HG02642 (cell line): ENCODE measurements at regions not wholly inside any gene's neighbourhood (a gene's known extent, or its start where the extent isn't known, plus 50 kb on each side); places are given as distances from the start of the nearest gene placed in this dataset.

Experiments used
- ATAC-seq: cut with Tn5 transposase; IDR thresholded peaks from one replicate; pipeline ENCODE4 v1.9.1; 2021; ENCODE audit warnings: mild to moderate bottlenecking; ENCODE audit not compliant: unreplicated experiment, poor library complexity

GRCh38 chr15:77773903-77774302 lies 141.2 kb upstream of the LINGO1 start:
- no peak for ATAC-seq

DNA sequence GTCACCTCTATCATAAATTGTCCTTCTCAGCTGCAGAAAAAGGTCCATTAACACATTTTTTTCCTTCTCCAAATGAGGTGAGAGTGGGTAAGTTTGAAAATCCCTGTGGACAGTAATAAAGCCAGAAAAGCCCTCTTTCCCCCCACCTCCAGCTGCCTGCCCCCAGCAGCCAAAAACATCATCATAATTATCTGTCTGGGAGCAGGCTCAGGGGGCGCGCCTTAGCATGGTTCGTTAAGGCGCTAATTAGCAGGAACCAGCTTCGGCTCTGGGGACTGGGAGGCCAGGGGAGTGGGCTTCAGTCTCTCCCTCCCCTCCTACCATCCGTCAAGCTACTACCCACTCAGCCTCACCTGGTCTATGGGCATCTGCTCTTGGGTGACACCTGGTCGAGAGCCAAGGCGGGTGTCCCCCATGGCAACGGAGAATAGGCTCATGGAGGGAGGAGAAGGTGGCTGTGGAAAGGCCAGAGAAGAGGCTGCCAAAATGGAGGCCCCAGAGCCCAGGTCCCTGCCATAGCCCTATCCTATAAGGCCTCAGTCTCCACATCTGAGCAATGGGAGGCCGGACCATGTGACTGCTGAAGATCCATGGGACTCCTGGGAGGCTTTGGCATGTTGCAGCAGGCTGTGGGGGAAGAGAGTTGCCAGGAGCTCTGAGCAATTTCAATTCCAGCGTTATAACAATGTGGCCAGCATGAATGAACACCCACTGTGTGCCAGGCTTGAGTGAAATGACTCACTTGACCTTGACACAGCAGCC lies 140.1 kb upstream of the LINGO1 start:
- ATAC-seq, result no peak

DNA sequence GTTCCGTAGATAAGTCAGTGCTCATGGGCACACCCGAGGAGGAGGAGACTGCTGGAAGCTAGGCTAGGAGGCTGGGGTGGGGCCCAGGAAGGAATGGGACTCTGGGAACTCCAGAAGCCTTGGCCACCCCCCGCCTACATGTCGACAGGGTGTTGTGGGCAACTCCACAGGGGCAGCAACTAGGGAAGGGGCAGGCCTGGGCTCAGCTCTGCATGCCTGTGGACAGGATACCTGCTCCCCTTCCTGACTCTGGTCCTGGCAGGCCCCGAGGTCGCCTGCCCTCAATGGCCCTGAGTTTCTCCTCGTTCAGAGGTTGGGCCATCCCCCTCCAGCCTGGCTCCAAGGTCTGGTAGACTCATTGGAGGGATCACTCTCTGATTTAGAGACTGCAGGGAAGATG lies 138.9 kb upstream of the LINGO1 start:
- ATAC-seq, result no peak

- ATAC-seq, result no peak
These were observed 137.0 kb upstream of the LINGO1 start for GRCh38 chr15:77769700-77770099.

DNA sequence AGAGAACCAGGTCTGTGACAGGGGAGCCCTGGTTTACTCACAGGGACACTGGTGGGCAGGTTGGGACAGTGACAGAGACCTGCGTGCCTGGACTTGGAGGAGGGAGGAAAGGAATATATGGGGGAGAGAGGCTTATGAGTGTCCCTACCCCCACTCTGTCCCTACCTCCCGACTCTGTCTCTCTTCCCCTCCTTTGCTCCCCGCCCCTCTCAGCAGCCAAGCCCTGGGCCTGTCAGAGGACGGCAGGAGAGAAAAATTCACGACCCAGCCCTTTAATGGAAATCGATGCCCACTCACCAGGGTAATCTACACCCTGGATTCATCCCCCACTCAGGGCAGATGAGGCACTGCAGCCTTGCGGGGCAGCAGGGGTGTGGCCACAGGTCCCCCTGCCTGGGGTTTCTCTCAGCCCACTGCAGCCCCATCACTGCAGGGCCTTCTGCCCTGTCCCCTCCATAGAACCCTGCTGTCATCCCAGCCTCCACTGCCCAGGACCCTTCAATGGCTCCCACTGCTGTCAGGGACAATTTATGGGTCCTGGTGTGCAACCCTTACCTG lies 135.9 kb upstream of the LINGO1 start:
- no peak for ATAC-seq

DNA sequence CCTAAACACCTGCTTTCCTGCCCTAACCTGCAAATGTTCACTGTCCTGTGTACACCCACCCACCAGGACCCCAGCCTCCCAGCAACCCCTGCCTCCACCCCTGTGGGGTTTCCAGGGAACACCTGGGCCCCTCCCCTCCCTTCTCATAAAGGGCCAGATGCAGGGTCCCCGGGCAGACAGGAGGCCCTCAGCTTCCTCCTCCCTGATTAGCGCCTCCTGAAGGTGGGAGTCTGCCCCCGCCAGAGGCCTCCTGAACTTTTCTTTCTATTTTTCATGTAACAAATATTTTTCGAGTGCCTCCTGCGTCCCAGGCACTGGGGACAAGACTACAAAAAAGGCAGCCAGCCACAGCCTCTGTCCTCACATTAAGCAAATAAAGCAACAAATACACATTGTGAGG lies 135.4 kb upstream of the LINGO1 start:
- no peak for ATAC-seq

- ATAC-seq, result no peak
These were observed 131.4 kb upstream of the LINGO1 start for GRCh38 chr15:77764095-77764494.

DNA sequence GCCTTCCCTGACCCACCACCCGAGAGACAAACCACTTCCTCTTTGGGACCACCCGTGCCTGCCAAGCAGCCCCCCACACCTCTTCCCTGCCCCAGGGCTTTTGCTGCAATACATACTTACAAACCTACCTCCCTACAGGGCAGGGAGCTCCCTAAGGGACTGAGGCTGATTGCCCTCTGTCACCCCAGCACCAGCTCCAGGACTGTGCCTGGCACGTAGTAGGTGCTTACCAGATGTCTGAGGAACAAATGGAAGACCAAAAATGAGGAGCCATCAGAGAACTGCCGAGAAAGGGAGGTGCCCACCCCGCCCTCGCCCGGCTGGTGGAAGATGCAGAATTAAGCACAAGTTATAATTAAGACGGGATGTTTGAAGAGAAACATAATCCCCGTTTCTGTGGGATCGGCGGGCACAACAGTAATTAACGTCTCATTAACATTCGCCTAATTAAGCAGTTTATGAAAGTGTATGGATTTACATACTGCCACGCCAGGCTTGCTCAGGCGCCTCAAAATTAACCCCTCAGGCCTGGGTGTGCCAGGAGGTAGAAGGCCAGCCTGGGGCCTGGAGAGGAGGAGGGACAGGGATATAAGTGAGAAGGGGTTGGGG lies 130.1 kb upstream of the LINGO1 start:
- no peak for ATAC-seq

GRCh38 chr15:77759896-77760592 lies 127.3 kb upstream of the LINGO1 start:
- no peak for ATAC-seq

DNA sequence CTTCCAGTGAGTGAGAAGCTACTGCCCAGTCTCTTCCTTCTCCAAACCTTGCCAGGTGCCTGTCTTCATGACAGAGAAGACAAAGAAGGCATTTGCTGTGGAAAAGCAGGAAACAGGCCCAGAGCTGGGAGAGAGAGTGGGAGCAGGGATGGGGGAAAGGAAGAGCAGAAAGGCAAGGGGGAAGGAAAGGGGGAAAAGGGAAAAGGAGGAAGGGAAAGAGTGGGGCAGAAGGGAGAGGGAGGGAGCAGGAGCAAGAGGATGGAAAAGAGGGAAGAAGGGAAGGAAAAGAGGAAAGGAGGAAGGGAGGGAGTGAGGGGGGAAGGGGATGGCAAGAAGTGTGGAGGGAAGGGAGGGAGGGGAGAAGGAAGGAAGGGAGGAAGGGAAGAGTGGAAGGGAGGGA lies 121.2 kb upstream of the LINGO1 start:
- no peak for ATAC-seq

DNA sequence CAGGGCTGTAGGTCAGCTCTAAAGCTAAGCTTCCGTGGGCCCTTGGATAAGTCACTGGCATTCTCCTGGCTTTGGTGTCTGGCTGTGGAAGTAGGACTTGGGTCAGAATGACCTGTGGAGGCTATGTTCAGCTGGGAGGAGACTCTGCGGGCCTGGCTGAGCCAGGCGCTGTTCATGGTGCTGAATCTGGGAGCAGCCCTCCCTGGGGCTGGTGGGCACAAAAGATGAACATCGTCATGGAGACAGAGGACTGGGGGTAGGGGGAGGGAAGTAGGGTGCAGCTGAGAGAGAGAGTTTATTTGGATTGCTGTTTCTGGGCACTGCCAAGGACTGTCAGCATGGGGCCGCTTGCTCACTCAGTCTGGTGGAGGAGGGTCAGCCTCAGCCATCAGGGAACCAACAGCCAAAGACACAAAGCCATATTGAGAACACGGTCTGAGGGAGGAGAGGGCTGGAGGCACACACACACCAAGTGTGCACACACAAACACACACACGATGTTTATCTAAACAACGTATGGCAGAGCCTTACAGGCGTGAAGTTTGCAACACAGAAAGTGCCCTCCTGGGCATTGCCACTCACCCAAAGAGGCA lies 120.7 kb upstream of the LINGO1 start:
- ATAC-seq, result no peak

- ATAC-seq, result no peak
These were observed 117.4 kb upstream of the LINGO1 start for GRCh38 chr15:77749998-77750540.

GRCh38 chr15:77749236-77749997 lies 116.7 kb upstream of the LINGO1 start:
- ATAC-seq, result no peak

DNA sequence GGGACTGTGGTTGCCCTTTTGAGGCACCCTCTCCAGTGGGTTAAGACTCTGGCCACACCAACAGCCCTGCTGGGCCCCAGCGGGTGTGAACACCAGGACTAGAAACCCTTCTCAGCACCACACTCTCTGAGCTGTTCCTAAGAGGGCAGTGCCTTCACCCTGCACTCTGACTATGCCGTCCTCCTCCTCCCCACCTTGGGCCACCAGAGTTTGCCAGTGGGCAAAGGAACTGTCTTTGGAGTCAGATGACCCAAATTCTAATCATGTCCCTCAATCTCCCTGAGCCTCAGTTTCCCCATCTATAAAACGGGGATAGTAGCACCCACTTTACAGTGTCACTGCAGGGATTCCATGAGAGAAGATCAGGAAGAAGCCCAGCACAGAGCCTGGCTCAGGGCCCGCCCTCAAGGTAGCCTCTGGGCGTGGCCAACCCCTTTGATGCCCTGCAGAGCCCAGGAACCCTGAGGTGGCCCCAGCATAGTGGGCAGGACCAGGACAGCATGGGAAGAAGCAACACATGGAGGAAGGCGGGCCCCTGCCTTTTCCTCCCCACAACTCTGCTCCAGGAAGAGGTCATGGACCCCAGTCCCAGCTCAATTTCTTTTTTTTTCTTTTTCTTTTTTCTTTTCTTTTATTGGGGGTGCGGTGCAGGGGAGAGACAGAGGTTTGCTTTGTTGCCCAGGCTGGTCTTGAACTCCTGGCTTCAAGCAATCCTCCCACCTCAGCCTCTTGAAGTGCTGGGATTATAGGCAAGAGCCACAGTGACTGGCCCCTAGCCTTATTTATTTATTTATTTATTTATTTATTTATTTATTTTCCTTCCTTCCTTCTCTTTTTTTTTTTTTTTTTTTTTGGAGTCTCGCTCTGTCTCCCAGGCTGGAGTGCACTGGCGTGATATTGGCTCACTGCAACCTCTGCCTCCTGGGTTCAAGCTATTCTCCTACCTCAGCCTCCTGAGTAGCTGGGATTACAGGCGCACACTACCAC lies 115.7 kb upstream of the LINGO1 start:
- ATAC-seq, result no peak

DNA sequence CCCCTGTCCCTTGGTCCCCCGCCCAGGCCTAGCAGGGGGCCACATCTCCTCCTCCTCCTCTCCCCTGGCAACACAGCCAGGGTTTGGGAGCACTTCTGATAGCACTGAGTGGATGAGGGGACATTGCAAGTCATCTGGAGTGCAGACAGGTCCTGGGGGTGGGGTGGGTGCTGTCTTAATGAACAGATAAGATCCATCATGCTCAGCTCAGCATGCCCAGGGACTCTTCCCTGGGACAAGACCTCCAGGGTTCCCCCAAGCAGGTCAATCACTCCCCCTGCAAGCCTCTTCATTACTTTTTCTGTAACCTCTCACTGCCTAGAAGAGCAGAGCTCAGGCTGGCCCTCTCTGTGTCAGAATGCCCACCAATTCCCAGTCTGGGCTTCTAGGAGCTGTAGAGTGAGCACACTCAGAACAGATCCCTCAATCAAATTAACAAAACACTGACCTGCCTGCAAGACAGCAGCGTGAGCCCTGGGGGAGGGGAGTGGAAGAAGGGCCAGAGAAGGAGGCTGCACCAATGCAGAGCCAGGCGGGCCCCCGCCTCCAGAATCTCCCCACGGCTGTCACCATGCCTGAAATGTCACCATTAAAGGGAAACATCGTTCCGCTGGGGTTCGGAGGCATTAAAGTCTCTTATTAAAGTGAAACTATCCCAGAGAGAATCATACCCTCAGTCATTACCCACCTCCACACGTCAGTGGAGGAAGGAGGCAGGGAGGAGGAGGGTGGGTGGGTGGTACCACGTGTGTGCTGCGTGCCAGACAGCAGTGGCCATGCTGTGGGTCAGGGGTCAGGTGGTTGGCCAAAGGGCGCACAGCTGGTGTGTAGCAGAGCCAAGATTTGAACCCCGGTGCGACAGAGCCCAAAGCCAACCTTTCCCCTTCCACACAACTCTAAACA lies 114.7 kb upstream of the LINGO1 start:
- ATAC-seq, result no peak

DNA sequence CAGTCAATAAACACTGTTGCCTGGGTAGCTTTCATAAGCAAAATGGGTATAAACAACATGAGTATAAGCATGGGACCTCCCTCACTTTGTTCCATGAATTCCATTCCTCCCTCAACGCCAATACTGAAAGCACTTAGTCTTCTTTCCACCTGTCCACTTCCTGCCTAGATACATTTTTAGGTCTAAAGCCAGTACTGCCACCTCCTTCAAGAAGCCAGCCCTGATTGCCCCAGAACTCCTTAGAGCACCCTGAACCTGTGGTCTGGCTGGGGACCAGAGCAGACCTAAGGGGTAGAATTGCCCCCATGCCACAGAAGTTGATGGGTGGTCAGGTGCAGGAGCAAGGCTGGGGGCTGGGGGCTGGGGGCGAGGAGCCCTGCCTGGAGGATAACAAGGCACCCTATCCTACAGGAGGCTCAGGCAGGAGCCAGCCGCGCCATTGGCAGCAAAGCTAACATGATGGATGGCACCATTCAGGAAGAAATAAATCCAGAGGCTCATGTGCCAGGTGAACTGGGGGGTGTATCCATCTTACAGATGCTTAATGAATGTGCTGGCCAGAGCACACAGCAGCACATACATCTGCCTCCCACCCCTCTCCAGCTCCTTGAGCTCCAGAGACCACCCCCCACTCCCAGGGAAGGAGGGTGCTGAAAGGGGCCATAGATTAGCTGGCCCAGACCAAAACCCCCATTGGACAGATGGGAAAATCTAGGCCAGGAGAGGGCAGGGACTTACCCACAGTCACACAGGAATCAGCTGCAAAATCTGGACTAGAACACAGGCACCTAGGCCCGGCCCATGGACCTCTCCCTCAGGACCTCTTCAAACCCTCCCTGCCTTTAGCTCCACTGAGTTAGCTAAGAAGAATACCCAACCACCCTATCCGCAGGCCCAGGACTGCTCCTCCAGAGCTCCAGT lies 113.8 kb upstream of the LINGO1 start:
- no peak for ATAC-seq

- no peak for ATAC-seq
These were observed 111.7 kb upstream of the LINGO1 start for GRCh38 chr15:77744398-77744797.
